GM23248 (cell line): ENCODE measurements at regions not wholly inside any gene's neighbourhood (a gene's known extent, or its start where the extent isn't known, plus 50 kb on each side); places are given as distances from the start of the nearest gene placed in this dataset.

Source experiments
- DNase-seq: peaks from one replicate; pipeline ENCODE4 v3.0.0-alpha.2; 2015
- H2AFZ ChIP-seq: fragments of 200-600 bp; sonication (generic); 2 replicates; pipeline ENCODE4 v1.6.1; 2016; ENCODE audit warnings: antibody characterized with exemption
- H3F3A ChIP-seq: fragments of 200-600 bp; sonication (generic); 2 replicates; pipeline ENCODE4 v1.6.1; 2016; ENCODE audit warnings: mild to moderate bottlenecking, antibody characterized with exemption, mixed run types; ENCODE audit not compliant: insufficient read depth
- H3K27ac ChIP-seq: fragments of 200-600 bp; sonication (generic); 2 replicates; pipeline ENCODE4 v1.5.1; 2016; ENCODE audit warnings: mild to moderate bottlenecking
- H3K27me3 ChIP-seq: fragments of 200-600 bp; sonication (generic); replicated peaks from 2 replicates; pipeline ENCODE4 v1.6.1; 2016; ENCODE audit warnings: mild to moderate bottlenecking; ENCODE audit not compliant: insufficient read depth
- H3K36me3 ChIP-seq: fragments of 200-600 bp; sonication (generic); 2 replicates; pipeline ENCODE4 v1.6.1; 2016; ENCODE audit warnings: low read depth, mild to moderate bottlenecking
- H3K4me1 ChIP-seq: fragments of 200-600 bp; sonication (generic); 2 replicates; pipeline ENCODE4 v1.6.1; 2016; ENCODE audit warnings: mild to moderate bottlenecking; ENCODE audit not compliant: insufficient read depth
- H3K4me2 ChIP-seq: fragments of 200-600 bp; sonication (generic); one replicate; pipeline ENCODE4 v1.6.1; 2016; ENCODE audit warnings: mild to moderate bottlenecking; ENCODE audit not compliant: unreplicated experiment
- H3K4me3 ChIP-seq: fragments of 200-600 bp; sonication (generic); 2 replicates; pipeline ENCODE4 v1.5.1; 2016; ENCODE audit warnings: mild to moderate bottlenecking
- H3K79me2 ChIP-seq: fragments of 200-600 bp; sonication (generic); 2 replicates; pipeline ENCODE4 v1.6.1; 2016; ENCODE audit warnings: mild to moderate bottlenecking; ENCODE audit not compliant: insufficient read depth
- H3K9ac ChIP-seq: fragments of 200-600 bp; sonication (generic); 2 replicates; pipeline ENCODE4 v1.6.1; 2016; ENCODE audit warnings: mild to moderate bottlenecking
- H3K9me2 ChIP-seq: fragments of 200-600 bp; sonication (generic); 2 replicates; pipeline ENCODE4 v1.6.1; 2016; ENCODE audit warnings: mixed run types, mild to moderate bottlenecking, moderate library complexity; ENCODE audit not compliant: insufficient read depth
- H3K9me3 ChIP-seq: fragments of 200-600 bp; sonication (generic); one replicate; pipeline ENCODE4 v1.6.1; 2017; ENCODE audit warnings: low read depth
- H4K20me1 ChIP-seq: fragments of 200-600 bp; sonication (generic); 2 replicates; pipeline ENCODE4 v1.6.0; 2016; ENCODE audit not compliant: insufficient read depth
- EZH2 ChIP-seq: fragments of 200-600 bp; sonication (generic); IDR thresholded peaks from 2 replicates; pipeline ENCODE4 v1.6.1; 2018; ENCODE audit warnings: antibody characterized with exemption, mild to moderate bottlenecking; ENCODE audit not compliant: insufficient read depth, poor library complexity, severe bottlenecking
- EZH2phosphoT487 ChIP-seq: fragments of 200-600 bp; sonication (generic); IDR thresholded peaks from 2 replicates; pipeline ENCODE4 v1.6.1; 2018; ENCODE audit warnings: antibody characterized with exemption, moderate library complexity, mild to moderate bottlenecking, low read depth; ENCODE audit not compliant: insufficient read depth
- WGBS, 2 experiments: methylation state at CpG; one replicate each; pipeline ENCODE4 v1.1.6; 2015 to 2017; ENCODE audit warnings: low lambda C conversion rate in 2 of 2, low coverage in 1 of 2; ENCODE audit errors: missing lambda C conversion rate in 2 of 2; 5-methylcytosine and 5-hydroxymethylcytosine counted together
- in situ Hi-C: fragments of 300-500 bp; cut with MboI; formaldehyde crosslinking; loops from 2 replicates; pipeline ENCODE4 v1.15.0; 2020

- no peak for DNase-seq
- no peak overlapping the region for H3K4me2 ChIP-seq
- H4K20me1 ChIP-seq = no peaks in the 10 kb centered on the region
- peaks cover 22% of the 10 kb centered on the region for H3K27me3 ChIP-seq
- H3K27ac ChIP-seq = no peak overlapping the region
- 66 to 69% methylated on average over 5 of the region's 5 CpGs for WGBS, 2 experiments
- H3K9me3 ChIP-seq = no peaks in the 10 kb centered on the region
- no peak overlapping the region for H3K4me3 ChIP-seq
- in situ Hi-C loops = no loop called here
- no peaks in the 10 kb centered on the region for H3K36me3 ChIP-seq
- H3K9ac ChIP-seq = no peak overlapping the region
- H3F3A ChIP-seq = no peaks in the 10 kb centered on the region
- no peaks in the 10 kb centered on the region for H3K4me1 ChIP-seq
- no peaks in the 10 kb centered on the region for H3K9me2 ChIP-seq
- no peak overlapping the region for H2AFZ ChIP-seq
- TF ChIP-seq EZH2phosphoT487 (no peak), EZH2 (no peak)
- H3K79me2 ChIP-seq = no peaks in the 10 kb centered on the region
These were observed 423.2 kb downstream of the PREX1 start for GRCh38 chr20:48404598-48404997.

GRCh38 chr20:48403167-48403761 lies 424.5 kb downstream of the PREX1 start:
- Histone ChIP-seq H3K9ac (no peak overlapping the region), H3K9me3 (no peaks in the 10 kb centered on the region), H2AFZ (no peak overlapping the region), H3K79me2 (no peaks in the 10 kb centered on the region), H3K9me2 (no peaks in the 10 kb centered on the region), H3K4me2 (no peak overlapping the region), H3K4me1 (no peaks in the 10 kb centered on the region), H3K27ac (no peak overlapping the region), H3K27me3 (peaks cover 16% of the 10 kb centered on the region), H3F3A (no peaks in the 10 kb centered on the region), H4K20me1 (no peaks in the 10 kb centered on the region), H3K36me3 (no peaks in the 10 kb centered on the region), H3K4me3 (no peak overlapping the region)
- TF ChIP-seq EZH2phosphoT487 (no peak), EZH2 (no peak)
- in situ Hi-C loops = no loop called here
- DNase-seq = no peak
- 36 to 40% methylated on average over 6 to 7 of the region's 7 CpGs for WGBS, 2 experiments

- no peak overlapping the region for H3K4me3 ChIP-seq
- H3K79me2 ChIP-seq = no peaks in the 10 kb centered on the region
- whole genome bisulfite sequencing, 2 experiments = 11 to 15% methylated on average over 6 of the region's 6 CpGs
- H3K27ac ChIP-seq = no peak overlapping the region
- H3K4me2 ChIP-seq = no peak overlapping the region
- no peak for TF ChIP-seq EZH2phosphoT487
- no peak for TF ChIP-seq EZH2
- DNase-seq = no peak
- H4K20me1 ChIP-seq = no peaks in the 10 kb centered on the region
- H3K9me3 ChIP-seq = no peaks in the 10 kb centered on the region
- H3K9ac ChIP-seq = no peak overlapping the region
- no peaks in the 10 kb centered on the region for H3F3A ChIP-seq
- no peaks in the 10 kb centered on the region for H3K36me3 ChIP-seq
- in situ Hi-C loops = no loop called here
- H3K9me2 ChIP-seq = no peaks in the 10 kb centered on the region
- H3K4me1 ChIP-seq = no peaks in the 10 kb centered on the region
- H3K27me3 ChIP-seq = peaks cover 25% of the 10 kb centered on the region
- H2AFZ ChIP-seq = no peak overlapping the region
These were observed 426.4 kb downstream of the PREX1 start for GRCh38 chr20:48401359-48401758.

GRCh38 chr20:48400009-48400408 lies 427.8 kb downstream of the PREX1 start:
- DNase-seq = no peak
- Histone ChIP-seq H3K4me3 (no peak overlapping the region), H3K4me1 (no peaks in the 10 kb centered on the region), H4K20me1 (no peaks in the 10 kb centered on the region), H3K36me3 (no peaks in the 10 kb centered on the region), H3K9ac (no peak overlapping the region), H3K27ac (no peak overlapping the region), H3K79me2 (no peaks in the 10 kb centered on the region), H2AFZ (no peak overlapping the region), H3K27me3 (peaks cover 31% of the 10 kb centered on the region), H3K9me2 (no peaks in the 10 kb centered on the region), H3K4me2 (no peak overlapping the region), H3K9me3 (no peaks in the 10 kb centered on the region), H3F3A (no peaks in the 10 kb centered on the region)
- in situ Hi-C loops = no loop called here
- TF ChIP-seq EZH2phosphoT487 (no peak), EZH2 (no peak)
- WGBS, 2 experiments = 48 to 49% methylated on average over 8 of the region's 8 CpGs
